Brain microvascular endothelial cell (primary cell): ENCODE measurements at regions not wholly inside any gene's neighbourhood (a gene's known extent, or its start where the extent isn't known, plus 50 kb on each side); places are given as distances from the start of the nearest gene placed in this dataset.

ENCODE experiments used
- DNase-seq: peaks from one replicate; pipeline ENCODE4 v3.0.0-alpha.2; 2020
- H3K27ac ChIP-seq: fragments of 250-450 bp; sonication (Bioruptor Pico); 2 replicates; pipeline ENCODE4 v1.5.1; 2020; ENCODE audit warnings: mild to moderate bottlenecking, moderate library complexity
- H3K27me3 ChIP-seq: fragments of 250-450 bp; sonication (Bioruptor Pico); replicated peaks from 2 replicates; pipeline ENCODE4 v1.5.1; 2020; ENCODE audit warnings: mild to moderate bottlenecking
- H3K36me3 ChIP-seq: fragments of 250-450 bp; sonication (Bioruptor Pico); replicated peaks from 2 replicates; pipeline ENCODE4 v1.5.1; 2020; ENCODE audit warnings: mild to moderate bottlenecking
- H3K4me3 ChIP-seq: 2 replicates; pipeline ENCODE4 v1.5.1; 2011; ENCODE audit warnings: low read depth, mild to moderate bottlenecking, control low read depth, low read length, moderate library complexity
- in situ Hi-C: cut with HindIII; loops from 2 replicates; pipeline ENCODE4 v1.10.0; 2017; ENCODE audit warnings: low sequenced_read_pairs, low pct_ligation_motif_present
- TF ChIP-seq, protein P1 (sequence below): IDR thresholded peaks from 2 replicates; pipeline ENCODE4 v1.5.1; 2011; ENCODE audit warnings: low read depth, mild to moderate bottlenecking, moderate library complexity, low read length, control low read depth, inconsistent platforms; ENCODE audit errors: missing control alignments

- peak; percentile 11 for DNase-seq
- TF ChIP-seq, protein P1, sequence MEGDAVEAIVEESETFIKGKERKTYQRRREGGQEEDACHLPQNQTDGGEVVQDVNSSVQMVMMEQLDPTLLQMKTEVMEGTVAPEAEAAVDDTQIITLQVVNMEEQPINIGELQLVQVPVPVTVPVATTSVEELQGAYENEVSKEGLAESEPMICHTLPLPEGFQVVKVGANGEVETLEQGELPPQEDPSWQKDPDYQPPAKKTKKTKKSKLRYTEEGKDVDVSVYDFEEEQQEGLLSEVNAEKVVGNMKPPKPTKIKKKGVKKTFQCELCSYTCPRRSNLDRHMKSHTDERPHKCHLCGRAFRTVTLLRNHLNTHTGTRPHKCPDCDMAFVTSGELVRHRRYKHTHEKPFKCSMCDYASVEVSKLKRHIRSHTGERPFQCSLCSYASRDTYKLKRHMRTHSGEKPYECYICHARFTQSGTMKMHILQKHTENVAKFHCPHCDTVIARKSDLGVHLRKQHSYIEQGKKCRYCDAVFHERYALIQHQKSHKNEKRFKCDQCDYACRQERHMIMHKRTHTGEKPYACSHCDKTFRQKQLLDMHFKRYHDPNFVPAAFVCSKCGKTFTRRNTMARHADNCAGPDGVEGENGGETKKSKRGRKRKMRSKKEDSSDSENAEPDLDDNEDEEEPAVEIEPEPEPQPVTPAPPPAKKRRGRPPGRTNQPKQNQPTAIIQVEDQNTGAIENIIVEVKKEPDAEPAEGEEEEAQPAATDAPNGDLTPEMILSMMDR: no peak
- no peaks in the 10 kb centered on the region for H3K36me3 ChIP-seq
- no peaks in the 10 kb centered on the region for H3K27me3 ChIP-seq
- H3K4me3 ChIP-seq: no peak overlapping the region
- in situ Hi-C loops: no loop called here
- no peak overlapping the region for H3K27ac ChIP-seq
Measured at GRCh38 chr10:117461766-117462423, 80.7 kb upstream of the EMX2 start.

DNA sequence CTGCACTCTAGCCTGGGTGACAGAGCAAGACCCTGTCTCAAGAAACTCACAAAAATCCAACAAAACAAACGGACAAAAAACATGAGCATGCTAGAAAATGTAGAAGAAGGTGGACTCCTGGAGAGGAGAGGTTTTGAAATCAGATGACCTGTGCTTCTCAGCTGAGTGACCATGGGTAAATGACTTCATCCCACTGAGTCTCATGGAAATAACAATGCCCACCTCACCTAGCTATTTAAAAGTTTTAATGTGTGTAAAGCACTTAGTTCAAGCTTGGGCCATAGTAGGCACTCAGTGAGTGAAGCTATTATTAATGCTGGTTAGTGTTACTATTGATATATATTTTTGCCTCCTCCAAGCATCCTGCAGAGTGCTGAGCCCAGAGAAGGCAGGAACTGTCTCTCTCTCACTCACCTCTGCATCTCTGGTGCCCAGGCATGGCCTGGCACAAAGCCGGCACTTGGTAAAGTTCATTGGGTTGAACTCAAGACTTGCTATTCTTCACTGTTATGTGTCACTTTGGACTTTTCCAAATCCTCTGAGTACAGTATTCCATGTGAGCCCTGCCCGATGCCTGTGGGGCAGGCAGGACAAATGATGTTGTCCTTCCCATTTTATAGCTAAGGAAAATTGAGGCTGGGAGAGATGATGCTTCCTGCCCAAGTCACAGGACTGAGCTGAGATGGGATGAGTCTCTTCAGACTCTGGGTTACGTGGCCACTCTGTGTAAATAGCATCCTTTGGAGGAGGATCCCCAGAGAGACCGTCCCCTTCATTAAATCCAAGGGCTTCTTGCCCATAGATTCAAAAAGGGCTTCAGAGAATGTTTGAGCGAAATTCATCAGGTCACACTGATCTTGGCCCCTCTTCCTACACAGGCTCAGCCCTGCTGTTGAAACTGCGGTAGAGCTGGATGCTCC, 81.4 kb upstream of the EMX2 start:
- Histone ChIP-seq H3K27ac (no peak overlapping the region), H3K27me3 (no peaks in the 10 kb centered on the region), H3K36me3 (no peaks in the 10 kb centered on the region), H3K4me3 (no peak overlapping the region)
- in situ Hi-C loops: no loop called here
- DNase-seq: no peak
- TF ChIP-seq, protein P1: no peak

- H3K27me3 ChIP-seq: no peaks in the 10 kb centered on the region
- H3K4me3 ChIP-seq: no peak overlapping the region
- no peak for DNase-seq
- H3K27ac ChIP-seq: no peak overlapping the region
- no peaks in the 10 kb centered on the region for H3K36me3 ChIP-seq
- in situ Hi-C loops: no loop called here
- TF ChIP-seq, protein P1: no peak
Measured at GRCh38 chr10:117458571-117458970, 83.3 kb upstream of the PDZD8 start.

- TF ChIP-seq, protein P1: no peak
- no peak for DNase-seq
- H3K27me3 ChIP-seq: no peaks in the 10 kb centered on the region
- no peaks in the 10 kb centered on the region for H3K36me3 ChIP-seq
- no peak overlapping the region for H3K4me3 ChIP-seq
- in situ Hi-C loops: no loop called here
- no peak overlapping the region for H3K27ac ChIP-seq
Measured at GRCh38 chr10:117457932-117458331, 82.7 kb upstream of the PDZD8 start.

GRCh38 chr10:117457071-117457810, 82.0 kb upstream of the PDZD8 start:
- H3K27ac ChIP-seq: no peak overlapping the region

More at GRCh38 chr10:117457071-117457810, 82.0 kb upstream of the PDZD8 start:
- TF ChIP-seq, protein P1: no peak
- Histone ChIP-seq H3K36me3 (no peaks in the 10 kb centered on the region), H3K4me3 (no peak overlapping the region), H3K27me3 (no peaks in the 10 kb centered on the region)
- no peak for DNase-seq
- in situ Hi-C loops: no loop called here
